Neural progenitor cell (in vitro differentiated cells): ENCODE measurements at regions not wholly inside any gene's neighbourhood (a gene's known extent, or its start where the extent isn't known, plus 50 kb on each side); places are given as distances from the start of the nearest gene placed in this dataset.

Experiments used
- DNase-seq: peaks from one replicate; pipeline ENCODE4 v3.0.0-alpha.2; 2016; ENCODE audit warnings: low spot score
- H2AFZ ChIP-seq: fragments of 200-600 bp; sonication (generic); replicated peaks from 2 replicates; pipeline ENCODE4 v1.6.1; 2016; ENCODE audit warnings: antibody characterized with exemption
- H3F3A ChIP-seq: fragments of 200-600 bp; sonication (generic); 2 replicates; pipeline ENCODE4 v1.6.1; 2016; ENCODE audit warnings: antibody characterized with exemption, low read depth
- H3K27ac ChIP-seq: fragments of 200-600 bp; sonication (generic); 2 replicates; pipeline ENCODE4 v1.5.1; 2016; ENCODE audit warnings: mild to moderate bottlenecking
- H3K27me3 ChIP-seq: fragments of 200-600 bp; sonication (generic); 2 replicates; pipeline ENCODE4 v1.6.1; 2016; ENCODE audit warnings: mild to moderate bottlenecking, moderate library complexity
- H3K36me3 ChIP-seq: fragments of 200-600 bp; sonication (generic); 2 replicates; pipeline ENCODE4 v1.5.1; 2016
- H3K4me1 ChIP-seq: fragments of 200-600 bp; sonication (generic); 2 replicates; pipeline ENCODE4 v1.6.1; 2016; ENCODE audit warnings: mixed run types
- H3K4me2 ChIP-seq: fragments of 200-600 bp; sonication (generic); 2 replicates; pipeline ENCODE4 v1.6.1; 2016
- H3K4me3 ChIP-seq: fragments of 200-600 bp; sonication (generic); 2 replicates; pipeline ENCODE4 v1.5.1; 2016
- H3K79me2 ChIP-seq: fragments of 200-600 bp; sonication (generic); 2 replicates; pipeline ENCODE4 v1.6.1; 2016; ENCODE audit warnings: low read depth
- H3K9ac ChIP-seq: fragments of 200-600 bp; sonication (generic); 2 replicates; pipeline ENCODE4 v1.6.1; 2016
- H3K9me3 ChIP-seq: fragments of 200-600 bp; sonication (generic); 2 replicates; pipeline ENCODE4 v1.5.1; 2016; ENCODE audit warnings: low read depth
- H4K20me1 ChIP-seq: fragments of 200-600 bp; sonication (generic); 2 replicates; pipeline ENCODE4 v1.6.1; 2016; ENCODE audit warnings: low read depth
- H3K27ac Mint-ChIP-seq: 3 replicates; pipeline ENCODE4 v1.8.0; 2021; ENCODE audit warnings: mixed read lengths
- H3K27me3 Mint-ChIP-seq: 2 replicates; pipeline ENCODE4 v1.8.0; 2022; ENCODE audit warnings: low read depth, mild to moderate bottlenecking, inconsistent platforms, moderate library complexity, mixed read lengths; ENCODE audit not compliant: insufficient read depth
- H3K36me3 Mint-ChIP-seq: 3 replicates; pipeline ENCODE4 v1.8.0; 2021; ENCODE audit warnings: mixed read lengths
- H3K4me1 Mint-ChIP-seq: 3 replicates; pipeline ENCODE4 v1.8.0; 2021; ENCODE audit warnings: mixed read lengths
- H3K4me3 Mint-ChIP-seq: 3 replicates; pipeline ENCODE4 v1.8.0; 2021; ENCODE audit warnings: mild to moderate bottlenecking, moderate library complexity, mixed read lengths
- H3K9me3 Mint-ChIP-seq: 3 replicates; pipeline ENCODE4 v1.8.0; 2020; ENCODE audit warnings: mixed read lengths
- CTCF ChIP-seq: fragments of 200-600 bp; sonication (generic); IDR thresholded peaks from 2 replicates; pipeline ENCODE4 v1.5.1; 2017; ENCODE audit warnings: antibody characterized with exemption, mild to moderate bottlenecking
- EZH2 ChIP-seq: fragments of 200-600 bp; sonication (generic); IDR thresholded peaks from 2 replicates; pipeline ENCODE4 v1.6.1; 2017; ENCODE audit warnings: antibody characterized with exemption, mild to moderate bottlenecking, moderate library complexity
- EZH2phosphoT487 ChIP-seq: fragments of 200-600 bp; sonication (generic); IDR thresholded peaks from 2 replicates; pipeline ENCODE4 v1.6.1; 2017; ENCODE audit warnings: antibody characterized with exemption

GRCh38 chr1:187044411-187044810, 215.7 kb downstream of the PLA2G4A start:
- Histone ChIP-seq H3K36me3 (no peaks in the 10 kb centered on the region), H3K4me2 (no peak overlapping the region), H3F3A (peaks cover 14% of the 10 kb centered on the region), H4K20me1 (no peaks in the 10 kb centered on the region), H2AFZ (no peak overlapping the region), H3K9me3 (no peaks in the 10 kb centered on the region), H3K27ac (no peak overlapping the region), H3K27me3 (no peaks in the 10 kb centered on the region), H3K79me2 (no peaks in the 10 kb centered on the region), H3K4me3 (no peak overlapping the region), H3K4me1 (peaks cover 16% of the 10 kb centered on the region), H3K9ac (no peak overlapping the region)
- Mint-ChIP-seq H3K9me3 (no peaks in the 10 kb centered on the region), H3K36me3 (no peaks in the 10 kb centered on the region), H3K4me3 (no peak overlapping the region), H3K27me3 (no peaks in the 10 kb centered on the region), H3K4me1 (peaks cover 3% of the 10 kb centered on the region), H3K27ac (no peak overlapping the region)
- no peak for TF ChIP-seq CTCF
- TF ChIP-seq EZH2phosphoT487: no peak
- no peak for TF ChIP-seq EZH2
- DNase-seq: no peak

GRCh38 chr1:187045371-187045770, 216.6 kb downstream of the PLA2G4A start:
- Histone ChIP-seq H3K4me2 (no peak overlapping the region), H3K9ac (no peak overlapping the region), H3K27ac (no peak overlapping the region), H3F3A (peaks cover 14% of the 10 kb centered on the region), H4K20me1 (no peaks in the 10 kb centered on the region), H3K4me3 (no peak overlapping the region), H3K79me2 (no peaks in the 10 kb centered on the region), H3K4me1 (peaks cover 16% of the 10 kb centered on the region), H3K9me3 (no peaks in the 10 kb centered on the region), H2AFZ (no peak overlapping the region), H3K36me3 (no peaks in the 10 kb centered on the region), H3K27me3 (no peaks in the 10 kb centered on the region)
- H3K4me1 Mint-ChIP-seq: peaks cover 3% of the 10 kb centered on the region
- no peak overlapping the region for H3K4me3 Mint-ChIP-seq
- no peak overlapping the region for H3K27ac Mint-ChIP-seq
- peak; percentile 6 for DNase-seq
- no peaks in the 10 kb centered on the region for H3K27me3 Mint-ChIP-seq
- H3K9me3 Mint-ChIP-seq: no peaks in the 10 kb centered on the region
- TF ChIP-seq EZH2 (no peak), EZH2phosphoT487 (no peak), CTCF (no peak)
- H3K36me3 Mint-ChIP-seq: no peaks in the 10 kb centered on the region

- TF ChIP-seq EZH2: no peak
- no peak for TF ChIP-seq CTCF
- no peak for TF ChIP-seq EZH2phosphoT487
- H3K9ac ChIP-seq: no peak overlapping the region
- no peak overlapping the region for H3K4me3 Mint-ChIP-seq
- no peaks in the 10 kb centered on the region for H3K9me3 Mint-ChIP-seq
- H3K9me3 ChIP-seq: no peaks in the 10 kb centered on the region
- no peak overlapping the region for H3K4me3 ChIP-seq
- peaks cover 14% of the 10 kb centered on the region for H3F3A ChIP-seq
- no peak overlapping the region for H3K27ac ChIP-seq
- H3K36me3 ChIP-seq: no peaks in the 10 kb centered on the region
- no peaks in the 10 kb centered on the region for H3K27me3 ChIP-seq
- H3K4me1 ChIP-seq: peaks cover 16% of the 10 kb centered on the region
- no peaks in the 10 kb centered on the region for H3K27me3 Mint-ChIP-seq
- no peak overlapping the region for H3K4me2 ChIP-seq
- no peaks in the 10 kb centered on the region for H3K36me3 Mint-ChIP-seq
- H3K79me2 ChIP-seq: no peaks in the 10 kb centered on the region
- no peak overlapping the region for H3K27ac Mint-ChIP-seq
- no peak overlapping the region for H2AFZ ChIP-seq
- DNase-seq: no peak
- no peaks in the 10 kb centered on the region for H4K20me1 ChIP-seq
- peaks cover 3% of the 10 kb centered on the region for H3K4me1 Mint-ChIP-seq
Observed at GRCh38 chr1:187046293-187046692, 217.5 kb downstream of the PLA2G4A start.

- no peak overlapping the region for H3K4me3 Mint-ChIP-seq
- H3K79me2 ChIP-seq: no peaks in the 10 kb centered on the region
- peak; percentile 27 for DNase-seq
- H2AFZ ChIP-seq: no peak overlapping the region
- H3K27ac Mint-ChIP-seq: no peak overlapping the region
- peaks cover 2% of the 10 kb centered on the region for H3K27me3 Mint-ChIP-seq
- H3K27ac ChIP-seq: no peak overlapping the region
- no peaks in the 10 kb centered on the region for H4K20me1 ChIP-seq
- peaks cover 14% of the 10 kb centered on the region for H3F3A ChIP-seq
- peaks cover 3% of the 10 kb centered on the region for H3K4me1 Mint-ChIP-seq
- no peak overlapping the region for H3K4me3 ChIP-seq
- H3K4me2 ChIP-seq: peak overlapping the region; percentile 32
- H3K9me3 Mint-ChIP-seq: no peaks in the 10 kb centered on the region
- H3K36me3 Mint-ChIP-seq: no peaks in the 10 kb centered on the region
- H3K9ac ChIP-seq: no peak overlapping the region
- H3K36me3 ChIP-seq: no peaks in the 10 kb centered on the region
- TF ChIP-seq EZH2 (no peak), EZH2phosphoT487 (no peak), CTCF (no peak)
- H3K27me3 ChIP-seq: no peaks in the 10 kb centered on the region
- peaks cover 16% of the 10 kb centered on the region for H3K4me1 ChIP-seq
- no peaks in the 10 kb centered on the region for H3K9me3 ChIP-seq
Observed at GRCh38 chr1:187047298-187047697, 218.5 kb downstream of the PLA2G4A start.
